ENCODE measurements at regions not wholly inside any gene's neighbourhood (a gene's known extent, or its start where the extent isn't known, plus 50 kb on each side); places are given as distances from the start of the nearest gene placed in this dataset.
"Not testable (repeated sequence)": the region's sequence is repeated elsewhere in the genome, so short reads cannot be mapped to it uniquely, and the experiment has no call there.

DNA sequence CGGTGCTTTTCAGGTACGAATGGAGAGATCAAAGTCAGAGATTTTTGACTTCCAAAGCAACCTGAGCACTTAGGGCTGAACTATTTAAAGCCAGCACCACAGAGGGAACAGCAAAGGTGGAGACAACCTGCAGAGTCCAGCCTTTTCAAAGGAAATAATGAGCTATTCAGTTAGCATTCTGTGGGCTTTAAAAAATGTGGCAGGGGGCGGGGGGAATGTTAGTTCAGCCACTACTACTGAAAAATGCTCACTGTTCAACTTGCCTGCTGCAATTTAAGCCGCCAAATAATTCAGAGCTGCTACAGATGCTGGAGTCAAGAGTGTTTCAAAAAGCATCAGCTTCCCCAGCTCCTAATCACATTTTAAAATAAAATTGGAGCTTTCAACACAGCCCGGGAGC is 473.3 kb upstream of the PLXNA2 start:
- no peak for DNase-seq (ENCODE audit: low spot score)

GRCh38 chr1:208722592-208722991 is 478.4 kb upstream of the PLXNA2 start:
- no peak for DNase-seq (ENCODE audit: low spot score)

DNA sequence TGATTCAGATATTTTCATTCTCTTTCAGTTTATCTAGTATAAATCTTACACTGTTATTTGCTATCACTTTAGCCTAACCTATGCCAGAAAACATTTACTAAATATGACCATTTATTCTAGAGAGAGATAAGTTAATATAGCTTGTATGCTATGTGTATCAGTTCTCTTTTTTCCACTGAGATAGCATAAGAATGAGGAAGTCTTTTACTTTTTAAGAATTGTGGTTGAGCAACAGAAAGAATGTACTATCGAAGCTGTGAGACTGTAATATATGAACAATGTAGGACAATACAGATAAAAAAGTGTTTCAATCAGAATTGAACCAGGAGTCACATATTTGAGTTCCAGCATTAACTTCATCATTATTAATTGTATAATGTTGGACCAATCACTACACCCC is 479.9 kb upstream of the PLXNA2 start:
- DNase-seq (ENCODE audit: low spot score) = no peak

- DNase-seq (ENCODE audit: low spot score) = no peak
Observed at GRCh38 chr1:208728815-208729214, 484.6 kb upstream of the PLXNA2 start.

GRCh38 chr1:208731981-208732821 is 488.0 kb upstream of the PLXNA2 start:
- DNase-seq (ENCODE audit: low spot score) = no peak

DNA sequence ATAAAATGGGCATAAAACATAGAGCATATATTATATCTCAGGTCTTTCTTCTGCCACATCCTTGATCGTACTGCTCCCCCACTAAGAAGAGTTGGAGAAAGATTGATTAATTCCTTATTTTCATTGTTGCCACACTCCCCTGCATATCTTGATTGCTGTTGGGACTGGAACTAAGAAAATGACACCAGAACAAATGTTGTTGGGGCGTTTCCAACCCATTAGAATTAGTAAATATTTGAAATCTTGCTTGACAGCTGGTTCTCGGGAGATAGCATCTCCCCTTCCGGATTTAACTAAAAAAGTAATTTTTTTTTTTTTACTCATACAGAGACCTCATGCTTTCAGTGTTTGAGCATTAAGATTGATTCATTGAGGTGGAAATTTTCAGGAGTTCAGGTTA is 493.0 kb upstream of the PLXNA2 start:
- no peak for DNase-seq (ENCODE audit: low spot score)

- no peak for DNase-seq (ENCODE audit: low spot score)
Observed at GRCh38 chr1:208737922-208738321, 493.7 kb upstream of the PLXNA2 start.

GRCh38 chr1:208739636-208740035 is 495.5 kb upstream of the PLXNA2 start:
- DNase-seq (ENCODE audit: low spot score) = not testable (repeated sequence)

DNA sequence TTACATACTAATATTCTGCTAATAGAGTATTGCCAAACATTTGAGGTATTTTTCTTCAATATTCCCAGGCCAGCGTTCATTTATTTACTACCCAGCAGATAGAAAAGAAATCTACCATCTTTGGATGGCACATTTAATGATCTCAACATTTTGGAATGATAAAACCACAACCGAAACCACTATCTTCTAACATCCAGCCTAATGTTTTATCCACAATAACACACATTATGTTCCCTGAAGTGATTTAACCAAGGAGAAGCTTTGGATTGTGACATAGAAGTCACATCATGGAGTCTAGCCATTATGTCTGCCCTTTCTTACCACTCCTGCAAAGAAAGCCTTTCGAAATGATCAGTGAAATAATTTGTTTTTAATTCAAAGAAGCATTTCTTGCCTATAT is 497.1 kb upstream of the PLXNA2 start:
- DNase-seq (ENCODE audit: low spot score) = no peak

GRCh38 chr1:208743361-208743760 is 499.2 kb upstream of the PLXNA2 start:
- DNase-seq (ENCODE audit: low spot score) = no peak

DNA sequence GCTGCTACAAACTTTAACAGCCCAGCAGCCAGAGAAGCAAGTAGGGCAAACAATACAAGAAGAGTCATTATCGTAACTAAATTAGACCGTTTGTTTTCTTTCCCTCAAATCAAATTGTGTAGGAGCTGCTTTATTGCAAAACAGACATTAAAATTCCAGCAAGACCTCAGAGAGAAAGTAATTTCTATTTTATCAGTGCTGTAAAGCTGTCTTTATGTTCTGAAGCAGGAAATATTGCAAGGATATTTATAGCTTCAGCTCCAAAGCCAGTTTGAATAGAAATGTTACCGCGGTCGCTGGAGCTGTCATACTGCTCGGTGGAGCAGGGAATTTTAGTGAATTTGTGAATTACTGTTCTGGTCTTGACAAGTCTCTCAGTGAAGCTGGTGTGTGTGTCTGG is 503.8 kb upstream of the PLXNA2 start:
- DNase-seq (ENCODE audit: low spot score) = no peak

GRCh38 chr1:208748387-208749165 is 504.4 kb upstream of the PLXNA2 start:
- DNase-seq (ENCODE audit: low spot score) = no peak

GRCh38 chr1:208756339-208756981 is 512.3 kb upstream of the PLXNA2 start:
- DNase-seq (ENCODE audit: low spot score) = no peak

GRCh38 chr1:208757846-208758245 is 513.7 kb upstream of the PLXNA2 start:
- DNase-seq (ENCODE audit: low spot score) = no peak

- no peak for DNase-seq (ENCODE audit: low spot score)
Observed at GRCh38 chr1:208759255-208759654, 515.1 kb upstream of the PLXNA2 start.

DNA sequence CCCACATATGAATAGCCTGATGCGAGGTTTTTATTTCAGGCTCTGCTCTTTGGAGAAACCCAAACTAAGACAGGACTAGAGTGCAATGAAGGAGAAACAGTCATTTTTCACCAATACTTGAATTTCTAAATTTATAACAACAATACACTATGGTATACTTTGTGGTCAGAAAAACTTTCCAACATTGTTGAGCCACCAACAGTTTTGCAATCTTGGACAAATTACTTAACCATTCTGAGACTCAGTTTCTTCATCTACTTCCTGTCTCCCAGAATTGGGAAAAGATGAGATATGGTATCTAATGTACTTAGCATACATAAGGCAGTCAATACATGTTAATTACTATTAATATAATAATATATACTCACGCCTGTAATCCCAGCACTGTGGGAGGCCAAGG is 519.8 kb upstream of the PLXNA2 start:
- no peak for DNase-seq (ENCODE audit: low spot score)

- no peak for DNase-seq (ENCODE audit: low spot score)
Observed at GRCh38 chr1:208766832-208767231, 522.6 kb upstream of the PLXNA2 start.

- no peak for DNase-seq (ENCODE audit: low spot score)
Observed at GRCh38 chr1:208767816-208768215, 523.6 kb upstream of the PLXNA2 start.

DNA sequence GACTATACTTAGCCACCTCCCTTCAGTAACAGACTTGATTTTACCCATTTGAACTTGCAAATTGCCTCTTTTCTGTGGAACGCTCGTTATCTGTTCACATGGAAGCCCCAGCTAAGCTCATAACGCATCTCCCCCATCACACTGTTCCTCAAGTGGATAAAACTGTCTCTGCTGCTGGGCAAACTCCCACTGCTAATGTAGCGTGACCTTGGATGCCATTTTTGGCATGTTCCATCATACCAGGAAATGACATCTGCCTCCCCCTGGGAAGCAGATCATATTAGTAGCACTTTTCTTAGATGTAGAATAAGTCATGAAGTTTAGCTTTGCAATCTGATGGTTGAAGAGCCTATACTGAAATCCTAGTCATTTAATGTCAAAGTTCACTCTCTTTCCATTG is 528.7 kb upstream of the PLXNA2 start:
- DNase-seq (ENCODE audit: low spot score) = no peak

GRCh38 chr1:208775841-208776240 is 531.7 kb upstream of the PLXNA2 start:
- no peak for DNase-seq (ENCODE audit: low spot score)

- no peak for DNase-seq (ENCODE audit: low spot score)
Observed at GRCh38 chr1:208778417-208778816, 534.2 kb upstream of the PLXNA2 start.

- no peak for DNase-seq (ENCODE audit: low spot score)
Observed at GRCh38 chr1:208781391-208782045, 537.3 kb upstream of the PLXNA2 start.
